Frontal cortex (tissue), 3 donors: ENCODE measurements at regions not wholly inside any gene's neighbourhood (a gene's known extent, or its start where the extent isn't known, plus 50 kb on each side); places are given as distances from the start of the nearest gene placed in this dataset.

Experiments used
- DNase-seq, 2 donors: peaks; one replicate each; pipeline ENCODE4 v3.0.0; 2012; ENCODE audit warnings: low spot score in 2 of 2
- FAIRE-seq: peaks from 2 replicates; lab custom pipeline; 2012; peaks lifted over from hg19 to GRCh38; lab: Jason Lieb, UNC
- donor health status: control.
- donor health status: control.
- donor health status: control.

DNA sequence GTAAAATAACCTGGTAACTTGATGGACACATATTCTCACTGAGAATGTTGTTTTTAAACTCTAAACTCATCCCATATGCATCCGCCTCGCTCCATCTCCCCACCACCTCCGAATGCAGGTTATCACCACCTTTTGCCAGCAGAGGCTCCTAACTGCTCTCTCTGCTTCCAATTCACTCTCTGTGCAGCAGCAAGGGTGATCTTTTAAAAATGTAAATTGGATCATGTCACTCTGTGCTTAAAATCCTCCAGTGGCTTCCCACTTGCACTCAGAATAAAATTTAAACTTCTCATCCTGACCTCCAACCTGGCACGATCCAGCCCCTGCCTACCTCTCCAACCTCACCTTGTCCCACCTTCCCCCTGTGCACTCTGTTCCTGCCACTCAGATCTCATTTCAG lies 317.2 kb downstream of the ZSWIM6 start:
- DNase-seq (no peak), FAIRE-seq (no peak)

DNA sequence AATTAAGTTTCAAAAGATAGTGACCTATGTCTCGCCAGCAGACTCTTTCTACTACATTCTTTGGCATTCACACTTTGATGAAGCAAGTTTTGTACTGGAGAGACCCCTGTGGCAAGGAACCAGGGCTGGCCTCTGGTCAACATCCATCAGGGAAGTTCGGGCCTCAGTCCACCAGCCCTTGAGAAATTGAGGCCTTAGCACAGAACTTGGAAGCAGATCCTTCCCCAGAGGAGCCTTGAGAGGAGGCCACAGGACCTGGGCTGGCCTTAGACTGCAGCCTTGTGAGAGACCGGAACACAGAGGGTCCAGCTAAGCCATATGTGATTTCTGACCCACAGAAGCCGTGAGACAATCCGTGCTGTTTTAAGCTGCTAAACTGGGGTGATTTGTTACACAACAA lies 317.9 kb downstream of the ZSWIM6 start:
- no peak for FAIRE-seq

DNA sequence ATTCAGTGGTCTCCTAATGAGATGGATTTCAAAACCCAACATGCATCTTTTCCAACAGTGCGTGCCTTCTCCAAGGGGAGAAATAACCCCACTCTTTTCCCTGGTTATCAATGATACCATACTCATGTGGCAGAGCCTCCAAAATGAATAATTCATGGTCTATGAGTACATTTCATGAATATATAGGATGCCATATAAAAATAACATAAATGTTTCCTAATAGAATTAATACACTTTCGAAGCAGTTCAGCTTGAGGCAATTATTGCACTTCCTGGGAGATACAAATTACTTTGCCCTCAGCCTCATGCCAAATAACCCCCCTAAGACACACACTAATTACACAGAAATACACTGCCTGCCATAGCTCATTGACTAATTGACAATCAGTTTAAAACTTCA lies 318.6 kb downstream of the ZSWIM6 start:
- no peak for DNase-seq
- no peak for FAIRE-seq

More for the DNA sequence above, 317.9 kb downstream of the ZSWIM6 start:
- DNase-seq = no peak

DNA sequence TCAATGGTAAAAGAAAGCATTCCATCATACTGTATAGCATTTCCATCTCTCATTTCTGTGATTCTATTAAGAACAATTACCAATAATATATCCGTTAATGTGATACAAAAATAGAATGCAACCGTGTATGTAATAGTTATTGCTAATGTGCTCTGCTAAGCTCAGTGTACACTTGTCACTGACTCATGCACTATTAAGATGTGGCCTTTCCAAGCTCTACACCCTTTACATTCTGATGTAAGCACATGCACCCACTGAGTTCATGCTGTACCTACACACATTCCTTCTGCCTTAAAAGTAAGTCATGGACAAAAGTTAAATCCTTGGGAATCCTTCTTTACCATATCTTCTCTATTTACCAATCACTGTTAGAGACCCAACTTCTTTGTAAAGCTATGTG lies 319.1 kb downstream of the ZSWIM6 start:
- FAIRE-seq (no peak), DNase-seq (no peak)

DNA sequence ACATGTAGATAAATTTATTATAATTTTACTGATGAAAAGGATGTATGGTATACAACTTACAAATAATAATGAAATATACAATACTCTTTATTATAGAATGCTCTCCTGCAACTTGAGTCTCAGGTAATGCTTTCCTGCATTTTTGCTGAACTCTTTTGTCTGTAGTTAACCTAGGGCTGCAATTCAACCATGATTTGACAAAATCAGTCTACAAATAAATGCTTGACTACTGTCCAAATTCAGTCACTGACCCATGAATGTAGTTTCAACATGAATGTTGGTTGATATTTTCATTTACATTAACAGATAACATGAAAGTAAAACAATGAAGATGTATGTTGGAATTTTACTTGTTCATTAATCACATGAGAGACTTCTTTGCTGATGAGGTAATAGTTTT lies 320.9 kb downstream of the ZSWIM6 start:
- FAIRE-seq = no peak

DNA sequence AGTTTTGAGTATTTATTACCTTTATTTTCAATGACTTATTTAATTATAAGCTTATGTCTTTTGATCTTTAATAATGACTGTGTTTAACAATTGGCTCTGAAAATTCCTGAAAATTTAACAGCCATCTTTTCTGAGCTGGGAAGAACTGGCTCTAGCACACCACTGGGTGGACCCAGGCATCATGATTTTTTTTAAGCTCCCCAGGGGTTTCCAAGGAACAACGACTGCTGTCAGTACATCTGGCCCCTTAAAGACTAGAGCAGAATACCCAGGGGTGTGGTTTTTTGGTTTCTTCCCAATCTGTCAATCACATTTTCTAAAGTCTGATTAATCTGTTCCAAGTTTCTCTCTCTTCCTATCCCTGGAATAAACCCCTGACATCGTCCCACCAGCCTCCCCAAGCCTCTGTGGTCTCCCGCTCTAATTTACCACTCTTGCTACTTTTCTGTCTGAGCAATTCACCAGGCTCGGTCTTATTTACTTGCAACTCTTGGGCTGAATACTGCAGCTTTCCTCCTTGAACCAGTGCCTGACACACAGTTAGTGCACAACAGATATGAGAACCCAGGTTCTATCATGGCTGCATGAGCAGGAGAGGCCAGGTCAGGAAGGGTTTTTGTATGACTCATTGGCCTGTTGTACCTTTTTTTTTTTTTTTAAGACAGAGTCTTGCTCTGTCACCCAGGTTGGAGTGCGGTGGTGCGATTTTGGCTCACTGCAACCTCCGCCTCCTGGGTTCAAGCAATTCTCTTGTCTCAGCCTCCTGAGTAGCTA lies 321.9 kb downstream of the ZSWIM6 start:
- FAIRE-seq (no peak), DNase-seq (no peak)

More for the DNA sequence above, 320.9 kb downstream of the ZSWIM6 start:
- no peak for DNase-seq

DNA sequence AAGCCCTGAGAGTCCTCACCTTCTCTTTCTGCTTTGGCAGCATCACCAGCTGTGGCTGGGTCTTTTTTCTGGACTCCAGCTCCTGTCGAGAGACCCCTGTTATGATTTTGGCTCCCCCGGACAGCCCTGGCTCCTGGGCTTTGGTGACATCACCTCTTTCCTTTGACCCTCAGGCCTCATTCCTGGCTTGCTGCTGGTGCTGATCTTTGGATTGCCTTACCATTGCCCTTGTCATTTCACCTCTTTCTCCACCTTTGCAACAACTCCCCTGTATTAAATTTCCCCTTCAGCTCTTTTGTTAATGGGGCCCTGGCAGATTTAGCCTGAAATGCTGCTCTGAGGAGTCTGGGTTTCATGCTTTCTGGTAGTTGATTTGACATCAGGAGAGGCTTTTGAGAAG lies 322.8 kb downstream of the ZSWIM6 start:
- FAIRE-seq = no peak
- DNase-seq = no peak

DNA sequence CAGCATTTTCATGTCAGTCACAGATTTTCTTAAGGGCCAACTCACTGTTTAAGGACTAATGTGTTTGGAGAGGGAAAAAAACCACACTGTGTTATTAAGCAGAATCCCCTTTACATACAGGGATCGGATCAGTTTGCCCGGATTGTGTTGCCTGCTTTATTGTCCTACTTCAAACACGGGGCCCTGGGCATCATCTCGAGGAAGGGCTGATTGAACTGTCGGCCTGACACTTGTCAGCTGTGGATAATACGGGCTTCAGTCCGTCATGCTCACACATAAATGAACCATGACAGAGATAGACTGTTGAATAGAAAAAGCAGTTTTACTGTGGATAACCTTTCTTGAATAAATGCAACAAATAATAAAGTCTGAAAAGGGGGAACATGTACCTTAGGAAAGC lies 325.0 kb downstream of the ZSWIM6 start:
- DNase-seq (no peak), FAIRE-seq (no peak)

DNA sequence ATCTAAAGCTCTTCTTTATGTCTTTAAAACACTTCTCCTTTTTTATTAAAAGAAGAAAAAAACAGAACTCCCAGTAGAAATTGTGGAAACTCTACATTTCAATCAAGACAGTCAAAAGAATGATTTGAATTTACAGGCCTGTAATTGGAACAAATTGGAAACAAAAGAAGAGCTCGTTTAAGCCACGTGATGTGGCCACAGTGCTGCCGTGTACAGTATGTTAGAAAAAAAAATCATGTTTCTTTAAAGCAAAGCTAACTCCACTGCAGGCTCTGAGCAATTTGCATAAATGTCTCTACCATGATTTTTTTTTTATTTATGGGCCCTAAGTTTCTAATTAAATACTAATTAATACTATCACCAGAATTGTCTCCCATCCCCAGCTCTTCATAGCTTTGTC lies 325.6 kb downstream of the ZSWIM6 start:
- no peak for DNase-seq
- FAIRE-seq = no peak

DNA sequence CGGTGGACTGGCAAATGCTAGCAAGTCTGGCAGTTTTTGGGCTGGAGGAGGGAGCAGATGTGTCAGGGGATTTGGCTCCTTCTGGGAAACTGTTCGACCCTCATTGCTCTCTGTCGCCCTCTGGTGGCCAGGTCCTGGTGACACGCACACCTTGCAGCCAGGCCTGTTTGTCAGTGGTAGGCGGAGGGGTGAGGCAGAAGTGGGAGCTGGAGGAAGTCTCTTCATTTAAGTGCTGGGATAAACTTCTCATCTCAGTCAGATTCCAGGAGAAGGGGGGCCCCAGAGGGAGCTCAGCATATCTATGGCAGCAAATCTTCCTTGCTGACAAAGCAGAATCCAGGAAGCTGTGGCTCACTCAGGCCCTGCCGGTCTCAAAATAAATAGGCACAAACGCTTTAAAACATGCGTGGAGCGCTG lies 326.5 kb downstream of the ZSWIM6 start:
- no peak for FAIRE-seq

DNA sequence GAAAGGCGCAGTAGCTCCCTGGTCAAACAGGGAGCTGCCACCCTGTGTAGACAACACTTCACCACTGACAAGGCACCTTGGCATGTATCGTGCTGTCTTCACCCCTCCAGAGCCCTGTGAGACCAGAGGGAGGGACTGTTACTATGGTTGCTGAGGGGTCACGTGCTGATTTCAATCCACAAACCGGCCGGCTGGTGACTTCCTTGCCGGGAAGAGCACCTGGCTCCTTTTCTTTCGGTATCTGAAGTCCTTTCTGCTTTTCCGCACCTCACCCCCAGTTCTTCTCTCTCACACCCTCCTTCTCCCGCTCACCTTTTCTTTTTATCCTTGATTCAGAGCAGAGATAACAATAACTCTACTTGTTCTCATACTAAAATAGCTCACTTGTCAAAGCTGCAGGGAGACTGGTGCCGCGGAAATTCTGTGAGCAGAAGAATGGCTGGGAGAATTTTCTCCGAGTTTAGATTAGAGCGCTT lies 327.2 kb downstream of the ZSWIM6 start:
- no peak for DNase-seq
- no peak for FAIRE-seq

More for the DNA sequence above, 326.5 kb downstream of the ZSWIM6 start:
- DNase-seq = peak in 1 of 2 donors; percentile 34

DNA sequence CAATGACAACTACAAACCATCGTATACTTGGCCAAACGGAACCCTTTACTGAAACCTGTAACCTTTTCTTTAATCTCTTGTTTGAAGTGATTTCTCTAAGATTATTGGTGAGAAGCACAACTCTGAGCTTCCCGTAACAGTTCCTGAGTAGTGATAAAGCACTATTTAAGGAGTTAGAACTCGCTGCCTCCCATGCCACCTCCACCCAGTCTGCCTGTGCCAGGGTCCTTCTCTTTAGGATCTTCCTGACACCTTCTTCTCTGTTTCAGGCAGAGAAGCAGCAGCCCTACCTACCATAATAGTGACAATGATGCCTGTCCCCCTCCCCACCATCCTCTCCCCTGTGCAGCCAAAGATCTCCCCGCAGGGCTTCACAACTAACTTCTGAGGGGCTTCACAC lies 330.6 kb downstream of the ZSWIM6 start:
- FAIRE-seq (no peak), DNase-seq (no peak)

DNA sequence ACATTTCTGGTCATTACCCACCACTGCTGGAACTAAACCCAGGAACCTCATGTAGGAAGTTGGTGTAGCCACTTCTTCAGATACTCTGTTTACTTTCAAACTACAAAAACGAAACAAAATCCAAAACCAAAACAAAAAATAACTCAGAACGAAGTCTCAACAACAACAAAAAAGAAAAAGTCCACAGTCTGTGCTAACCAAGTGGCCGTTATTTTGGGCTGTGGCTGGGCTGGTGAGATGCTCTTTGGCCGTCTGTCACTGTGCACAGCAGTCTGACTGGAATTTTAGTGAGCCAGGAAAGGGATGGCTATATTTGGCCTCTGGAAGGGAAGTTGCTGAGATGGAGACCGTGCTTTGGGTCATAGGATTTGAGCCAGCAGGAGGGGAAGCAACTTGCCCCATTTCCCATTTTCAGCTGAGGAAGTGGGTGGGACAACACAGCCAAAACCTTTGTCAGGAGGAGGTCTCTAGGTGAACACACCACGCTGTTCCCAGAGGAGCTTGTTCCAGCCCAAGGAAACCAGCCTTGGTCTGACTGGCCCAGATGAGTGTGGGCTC lies 334.1 kb downstream of the ZSWIM6 start:
- DNase-seq (no peak), FAIRE-seq (no peak)

DNA sequence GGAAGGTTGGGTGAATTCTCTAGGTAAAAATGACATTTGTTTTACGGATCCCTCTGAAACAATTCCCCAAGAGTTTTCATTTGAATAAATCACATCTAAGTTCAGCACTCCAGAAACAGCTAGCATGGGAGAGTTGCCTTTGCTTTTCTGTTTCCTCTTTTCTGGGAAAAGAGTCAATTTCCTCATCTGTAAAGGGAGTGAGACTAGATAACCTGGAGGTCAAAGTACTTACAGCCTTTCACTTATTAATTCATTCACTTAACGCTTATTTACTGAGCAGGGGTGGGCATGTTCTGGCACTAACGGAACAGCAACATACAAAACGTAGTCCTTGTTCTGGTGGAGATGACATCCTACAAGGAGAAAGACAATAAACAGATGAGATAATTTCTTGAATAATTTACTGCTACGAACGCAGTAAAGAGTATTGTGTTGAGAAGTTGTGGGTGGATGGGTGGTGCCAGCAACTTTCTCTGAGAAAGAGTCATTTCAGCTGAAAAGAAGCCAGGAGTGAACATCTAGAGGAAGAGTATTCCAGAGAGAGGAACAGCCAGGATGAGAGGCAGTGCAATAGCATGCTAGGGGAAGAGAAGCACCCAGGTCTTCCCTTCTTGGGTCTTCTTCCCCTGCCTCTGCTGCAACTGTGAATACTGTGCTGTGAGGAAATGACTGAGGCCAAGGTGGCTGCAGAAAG lies 335.6 kb downstream of the ZSWIM6 start:
- DNase-seq = no peak
- no peak for FAIRE-seq

DNA sequence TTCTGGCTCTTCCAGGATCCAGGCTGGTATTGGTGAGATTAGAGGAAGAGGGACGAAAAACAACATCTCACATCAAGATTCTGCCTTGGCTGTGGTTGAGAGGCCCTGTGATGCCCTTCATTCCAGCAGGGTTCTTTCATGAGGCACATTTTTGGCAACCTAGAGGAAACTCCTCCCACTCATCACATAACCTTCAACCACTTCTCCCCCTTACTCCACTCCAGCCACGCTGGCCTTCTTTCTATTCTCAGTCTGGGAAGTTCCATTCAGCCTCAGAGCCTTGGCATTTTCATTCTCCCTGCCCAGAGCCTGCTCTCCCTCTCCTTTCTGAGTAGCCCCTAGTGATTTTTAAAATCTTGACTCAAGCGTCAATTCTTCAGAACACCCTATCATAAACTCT lies 337.5 kb downstream of the ZSWIM6 start:
- FAIRE-seq (no peak), DNase-seq (no peak)

DNA sequence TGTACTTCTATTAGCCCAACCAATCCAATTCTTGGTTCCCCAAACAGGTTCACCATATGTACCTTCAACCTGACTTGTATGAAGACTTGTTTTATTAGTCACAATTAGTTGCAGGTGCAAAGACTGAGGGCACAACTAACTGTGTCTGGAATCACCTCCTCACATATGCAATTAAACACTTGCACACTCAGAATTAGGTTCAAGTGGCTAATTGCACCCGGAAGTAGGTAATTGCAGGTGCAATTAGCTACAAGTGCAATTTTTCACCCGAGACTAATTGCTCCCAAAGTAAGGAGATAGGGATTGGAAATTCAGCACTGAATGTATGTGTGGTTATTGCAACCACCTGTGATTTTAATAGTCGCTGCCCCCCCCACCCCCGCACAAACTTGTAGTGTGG lies 338.9 kb downstream of the ZSWIM6 start:
- FAIRE-seq = no peak
- DNase-seq = no peak

DNA sequence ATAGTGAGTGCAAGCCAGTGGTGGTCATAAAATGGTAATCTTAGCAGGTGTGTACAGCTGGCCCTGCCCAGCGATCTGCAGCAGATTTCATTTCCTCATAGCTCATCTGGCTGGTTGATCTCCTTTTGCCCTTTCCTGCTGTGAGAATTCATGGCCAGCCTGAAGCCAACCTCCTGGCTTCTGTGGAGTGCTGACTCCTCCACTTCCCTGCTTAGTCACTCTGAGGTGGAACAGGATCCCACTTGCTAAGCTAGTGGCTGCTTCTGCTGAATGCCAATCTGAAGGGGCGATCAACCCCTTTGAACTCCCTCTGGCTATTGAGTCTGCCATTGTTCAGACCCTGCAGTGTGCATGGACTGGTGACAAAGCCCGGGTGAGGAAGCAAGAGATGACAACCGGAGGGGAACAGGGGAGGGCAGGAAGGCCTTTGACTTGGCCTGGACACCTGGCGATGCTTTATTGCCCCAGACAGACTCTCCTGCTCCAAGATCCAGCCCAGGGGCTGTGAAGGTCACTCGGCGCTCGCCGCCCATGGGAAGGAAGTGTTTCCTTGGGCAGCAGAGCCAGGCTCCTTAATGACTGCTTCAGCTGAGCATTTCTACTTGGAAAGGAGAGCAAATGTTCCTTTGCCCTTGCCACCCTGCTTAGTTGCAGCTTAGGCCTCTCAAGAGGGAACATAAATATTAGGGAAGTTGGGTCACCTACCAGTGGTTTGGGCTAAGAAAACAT lies 341.1 kb downstream of the ZSWIM6 start:
- DNase-seq (no peak), FAIRE-seq (no peak)

DNA sequence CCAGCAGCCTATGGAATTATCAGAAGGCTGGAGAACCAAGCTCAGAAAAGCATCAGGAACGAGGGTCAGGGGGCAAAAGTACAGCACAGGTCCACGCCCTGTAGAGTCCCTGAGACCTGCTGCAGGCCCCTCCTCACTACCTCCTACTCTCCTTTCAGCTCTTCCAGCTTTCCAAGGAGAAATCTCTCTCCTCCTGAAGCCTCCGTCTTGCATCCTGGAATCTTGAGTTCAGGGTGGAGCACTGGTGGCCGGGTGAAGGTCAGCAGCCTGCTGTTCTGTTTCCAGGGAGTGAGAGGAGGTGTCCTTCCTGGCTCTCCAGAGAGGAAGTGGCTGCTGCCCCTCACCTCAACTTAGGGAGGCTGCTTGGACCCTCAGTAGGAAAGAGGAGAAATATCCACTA lies 342.3 kb downstream of the ZSWIM6 start:
- FAIRE-seq (no peak), DNase-seq (no peak)

DNA sequence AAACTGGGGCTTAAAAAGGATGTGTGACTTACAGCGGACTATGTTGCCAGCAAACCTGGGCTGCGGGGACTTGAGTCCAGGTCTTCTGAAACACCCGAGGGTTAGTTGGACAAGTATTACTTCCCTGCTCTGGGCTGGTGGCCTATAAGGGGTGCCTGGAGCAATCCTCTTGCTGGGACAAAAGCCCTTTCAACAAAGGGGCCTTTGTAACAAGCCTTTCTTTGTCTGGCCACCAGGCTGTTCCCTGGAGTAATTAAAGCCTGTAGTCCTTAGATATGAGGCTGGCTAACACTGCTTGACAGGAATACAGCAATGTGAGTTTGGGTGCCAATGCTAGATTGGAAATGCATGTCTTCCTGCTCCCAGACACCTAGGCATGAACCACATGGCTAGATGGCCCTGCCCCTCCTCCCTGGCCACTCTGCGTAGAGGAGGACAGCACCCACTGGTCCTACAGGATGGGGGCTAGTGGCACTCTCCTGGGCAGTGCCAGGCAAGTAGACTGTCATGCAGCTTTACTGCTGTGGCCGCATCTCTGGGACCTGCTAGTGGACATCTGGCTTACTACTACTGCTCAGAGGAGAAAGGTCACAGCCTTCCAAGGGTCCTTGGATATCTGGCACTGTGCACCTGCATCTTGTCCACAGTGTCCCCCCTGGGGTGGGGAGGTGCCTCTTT lies 343.1 kb downstream of the ZSWIM6 start:
- peak; percentile 34 to 39 for DNase-seq
- no peak for FAIRE-seq

DNA sequence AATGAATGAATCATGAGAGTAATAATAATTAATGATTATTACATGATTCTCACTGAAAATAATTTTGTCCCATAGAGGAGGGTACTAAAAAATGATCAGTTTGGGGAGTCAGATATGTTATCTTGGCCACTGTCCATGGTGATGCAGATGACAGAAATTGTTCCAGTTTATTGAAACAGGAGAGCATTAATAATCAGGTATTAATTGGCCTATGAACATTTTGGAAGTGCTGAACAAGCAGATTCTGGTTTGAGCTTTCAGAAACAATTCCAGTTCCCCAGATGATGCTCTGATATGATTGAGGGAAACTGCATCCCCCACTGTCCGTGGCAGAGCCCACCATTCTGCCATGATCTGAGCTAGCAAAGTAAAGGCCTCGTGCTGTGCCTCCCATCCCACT lies 345.2 kb downstream of the ZSWIM6 start:
- no peak for FAIRE-seq
- no peak for DNase-seq
